A549 (cell line): ENCODE measurements at regions not wholly inside any gene's neighbourhood (a gene's known extent, or its start where the extent isn't known, plus 50 kb on each side); places are given as distances from the start of the nearest gene placed in this dataset.

Experiments used
- ATAC-seq, 2 experiments: fragments of 200-7000 bp in 1 of 2; fragments of >200 bp in 1 of 2; cut with Nextera tagmentation in 1 of 2; cut with Tn5 transposase in 1 of 2; 3 replicates each; pipeline versions ENCODE4 v1.8.0 to v1.9.1; 2018 to 2020; ENCODE audit warnings: mild to moderate bottlenecking in 1 of 2, moderate library complexity in 1 of 2
- CTCF ChIA-PET: fragments of 300-600 bp; sonication (Branson Sonifier 250); formaldehyde crosslinking; extraction: SDS; loops from one replicate; lab custom pipeline; 2021; ENCODE audit warnings: antibody characterized with exemption, inconsistent platforms; lab: Yijun Ruan, JAX
- POLR2A ChIA-PET: fragments of 350-600 bp; formaldehyde crosslinking; extraction: SDS; loops from one replicate; lab custom pipeline; 2021; ENCODE audit warnings: antibody characterized with exemption, inconsistent platforms; lab: Yijun Ruan, JAX
- DNase-seq, 2 experiments: peaks; one replicate each; pipeline versions ENCODE4 v3.0.0 to v3.0.0-alpha.2; 2011 to 2016; ENCODE audit warnings: low read depth in 1 of 2, low spot score in 1 of 2
- FAIRE-seq: peaks from 2 replicates; lab custom pipeline; 2011; peaks lifted over from hg19 to GRCh38; lab: Jason Lieb, UNC
- H3K27ac ChIP-seq, 2 experiments: fragments of >200 bp; sonication (Bioruptor Twin); formaldehyde crosslinking; 3 replicates each; pipeline ENCODE4 v1.5.1; 2016 to 2017
- H3K4me1 ChIP-seq: fragments of >200 bp; sonication (Bioruptor Twin); formaldehyde crosslinking; 3 replicates; pipeline ENCODE4 v1.6.1; 2016
- H3K4me2 ChIP-seq: fragments of >200 bp; sonication (Bioruptor Twin); formaldehyde crosslinking; 3 replicates; pipeline ENCODE4 v1.6.1; 2016
- H3K4me3 ChIP-seq: fragments of >200 bp; sonication (Bioruptor Twin); formaldehyde crosslinking; 3 replicates; pipeline ENCODE4 v1.5.1; 2016
- H3K9me3 ChIP-seq: fragments of >200 bp; sonication (Bioruptor Twin); formaldehyde crosslinking; 3 replicates; pipeline ENCODE4 v1.6.1; 2016
- BHLHE40 ChIP-seq: IDR thresholded peaks from 2 replicates; pipeline ENCODE4 v1.6.1; 2012; ENCODE audit warnings: low read depth, low read length, inconsistent platforms
- CBX2 ChIP-seq: fragments of 200-600 bp; sonication (generic); IDR thresholded peaks from 2 replicates; pipeline ENCODE4 v1.6.1; 2016; ENCODE audit warnings: low read depth, mild to moderate bottlenecking, borderline replicate concordance
- CHD4 ChIP-seq: fragments of 200-600 bp; sonication (generic); IDR thresholded peaks from 2 replicates; pipeline ENCODE4 v1.6.1; 2016; ENCODE audit warnings: antibody characterized with exemption, mild to moderate bottlenecking, borderline replicate concordance
- E2F6 ChIP-seq: IDR thresholded peaks from 2 replicates; pipeline ENCODE4 v1.6.1; 2012; ENCODE audit warnings: low read depth, borderline replicate concordance
- EHF ChIP-seq: fragments of 250-450 bp; sonication (Bioruptor Pico); IDR thresholded peaks from 2 replicates; pipeline ENCODE4 v1.5.0; 2020; ENCODE audit warnings: mild to moderate bottlenecking
- ELK1 ChIP-seq: fragments of 150-350 bp; IDR thresholded peaks from 2 replicates; pipeline ENCODE4 v1.6.1; 2014; ENCODE audit warnings: low read depth, mild to moderate bottlenecking, low read length
- ESRRA ChIP-seq: fragments of 150-350 bp; IDR thresholded peaks from 2 replicates; pipeline ENCODE4 v1.6.1; 2014; ENCODE audit warnings: mild to moderate bottlenecking, low read length, borderline replicate concordance
- FOSB ChIP-seq: fragments of 250-450 bp; sonication (Bioruptor Pico); IDR thresholded peaks from 2 replicates; pipeline ENCODE4 v1.5.0; 2020; ENCODE audit warnings: mild to moderate bottlenecking, moderate library complexity
- FOXS1 ChIP-seq: fragments of 250-450 bp; sonication (Bioruptor Pico); IDR thresholded peaks from 2 replicates; pipeline ENCODE4 v1.5.0; 2020; ENCODE audit warnings: mild to moderate bottlenecking, moderate library complexity
- GATA3 ChIP-seq: IDR thresholded peaks from 2 replicates; pipeline ENCODE4 v1.6.1; 2012; ENCODE audit warnings: borderline replicate concordance
- HDAC2 ChIP-seq: fragments of 200-600 bp; sonication (generic); IDR thresholded peaks from 2 replicates; pipeline ENCODE4 v1.6.1; 2016
- JUN ChIP-seq, 2 experiments: fragments of >200 bp; sonication (Bioruptor Twin); formaldehyde crosslinking; IDR thresholded peaks; 2 replicates in 1 of 2; 3 replicates in 1 of 2; pipeline ENCODE4 v1.6.1; 2016 to 2017
- KDM5A ChIP-seq: fragments of 200-600 bp; sonication (generic); IDR thresholded peaks from 2 replicates; pipeline ENCODE4 v1.6.1; 2016; ENCODE audit warnings: antibody characterized with exemption, mild to moderate bottlenecking
- MAFK ChIP-seq: fragments of 450-650 bp; IDR thresholded peaks from 2 replicates; pipeline ENCODE4 v1.6.1; 2014; ENCODE audit not compliant: partially characterized antibody
- MYC ChIP-seq: IDR thresholded peaks from 2 replicates; pipeline ENCODE4 v1.6.1; 2012; ENCODE audit warnings: mild to moderate bottlenecking, inconsistent platforms, low read length, improper control_type of control experiment, borderline replicate concordance
- NFE2L2 ChIP-seq: fragments of 150-350 bp; conservative IDR thresholded peaks from 2 replicates; pipeline ENCODE4 v1.6.1; 2014; ENCODE audit warnings: low read length
- NR3C1 ChIP-seq: fragments of >200 bp; sonication (Bioruptor Twin); formaldehyde crosslinking; IDR thresholded peaks from 3 replicates; pipeline ENCODE4 v1.6.1; 2017
- PBX3 ChIP-seq: IDR thresholded peaks from 2 replicates; pipeline ENCODE4 v1.6.1; 2012
- POLR2A ChIP-seq: IDR thresholded peaks from 2 replicates; pipeline ENCODE4 v1.6.1; 2012; ENCODE audit warnings: mild to moderate bottlenecking, low read length
- RAD21 ChIP-seq, 2 experiments: fragments of >200 bp in 1 of 2; sonication (Bioruptor Twin) in 1 of 2; formaldehyde crosslinking in 1 of 2; IDR thresholded peaks in 1 of 2; conservative IDR thresholded peaks in 1 of 2; 2 replicates in 1 of 2; 3 replicates in 1 of 2; pipeline ENCODE4 v1.6.1; 2012 to 2018; ENCODE audit warnings: inconsistent platforms in 1 of 2
- RARB ChIP-seq: fragments of 250-450 bp; sonication (Bioruptor Pico); IDR thresholded peaks from 2 replicates; pipeline ENCODE4 v1.8.0; 2021; ENCODE audit warnings: mild to moderate bottlenecking, moderate library complexity
- RCOR1 ChIP-seq: fragments of 150-350 bp; IDR thresholded peaks from 2 replicates; pipeline ENCODE4 v1.6.1; 2014; ENCODE audit warnings: antibody characterized with exemption, low read length, low read depth
- RFX5 ChIP-seq: fragments of 450-650 bp; IDR thresholded peaks from 2 replicates; pipeline ENCODE4 v1.7.1; 2014; ENCODE audit warnings: antibody characterized with exemption, mild to moderate bottlenecking, moderate library complexity
- RNF2 ChIP-seq: fragments of 200-600 bp; sonication (generic); IDR thresholded peaks from 2 replicates; pipeline ENCODE4 v1.6.1; 2016; ENCODE audit warnings: low read depth, mild to moderate bottlenecking, antibody characterized with exemption, moderate library complexity, borderline replicate concordance
- SMC3 ChIP-seq: fragments of >200 bp; sonication (Bioruptor Twin); formaldehyde crosslinking; IDR thresholded peaks from 3 replicates; pipeline ENCODE4 v1.6.1; 2018; ENCODE audit warnings: inconsistent platforms
- ZC3H11A ChIP-seq: fragments of 450-650 bp; IDR thresholded peaks from 2 replicates; pipeline ENCODE4 v1.6.1; 2014; ENCODE audit warnings: antibody characterized with exemption, mild to moderate bottlenecking
- WGBS: methylation state at CpG from one replicate; pipeline ENCODE4 v1.1.6; 2017; ENCODE audit errors: missing lambda C conversion rate; 5-methylcytosine and 5-hydroxymethylcytosine counted together

GRCh38 chr14:36441283-36441682 lies 78.7 kb downstream of the NKX2-1 start:
- Histone ChIP-seq H3K4me3 (no peak overlapping the region), H3K4me1 (no peaks in the 10 kb centered on the region), H3K27ac (no peak overlapping the region), H3K9me3 (no peaks in the 10 kb centered on the region), H3K4me2 (no peak overlapping the region)
- DNase-seq (no peak), ATAC-seq (no peak), FAIRE-seq (no peak)
- TF ChIP-seq EHF (CRISPR knock-in tag) = no peak
- no peak for TF ChIP-seq JUN (IDR thresholded peaks at IDR 0.05)
- no peak for TF ChIP-seq RCOR1
- no peak for TF ChIP-seq ESRRA
- no peak for TF ChIP-seq NFE2L2
- no peak for TF ChIP-seq CBX2
- no peak for TF ChIP-seq RAD21 (conservative IDR thresholded peaks at IDR 0.05 in 1 of 2, IDR thresholded peaks at IDR 0.05 in 1 of 2)
- TF ChIP-seq GATA3 = no peak
- ChIA-PET CTCF (interaction anchor here (0.8 kb wide), 1 partner anchor 370 kb away, joined by 3 read pairs; no protein-coding TSS in a partner anchor), POLR2A (no interaction called here)

GRCh38 chr14:36439766-36440165 lies 80.3 kb downstream of the NKX2-1 start:
- FAIRE-seq = no peak
- Histone ChIP-seq H3K27ac (no peak overlapping the region), H3K4me3 (no peak overlapping the region), H3K4me1 (no peaks in the 10 kb centered on the region), H3K4me2 (no peak overlapping the region), H3K9me3 (no peaks in the 10 kb centered on the region)
- DNase-seq = no peak
- CTCF ChIA-PET = no interaction called here
- 59% methylated on average over 4 of the region's 4 CpGs for WGBS
- no peak for ATAC-seq
- TF ChIP-seq FOXS1 = no peak
- TF ChIP-seq RFX5 = no peak
- TF ChIP-seq BHLHE40 = no peak
- no peak for TF ChIP-seq CBX2
- no peak for TF ChIP-seq E2F6
- TF ChIP-seq GATA3 = no peak
- no peak for TF ChIP-seq NR3C1
- TF ChIP-seq RAD21 (conservative IDR thresholded peaks at IDR 0.05 in 1 of 2, IDR thresholded peaks at IDR 0.05 in 1 of 2) = no peak
- no peak for TF ChIP-seq NFE2L2
- no peak for TF ChIP-seq JUN (IDR thresholded peaks at IDR 0.05)
- TF ChIP-seq PBX3 = no peak
- no peak for TF ChIP-seq FOSB (CRISPR knock-in tag)
- TF ChIP-seq, all 56 proteins: peak for 0
- POLR2A ChIA-PET = no interaction called here

- POLR2A ChIA-PET = no interaction called here
- FAIRE-seq = no peak
Measured at GRCh38 chr14:36438883-36439282, 81.1 kb downstream of the NKX2-1 start.

More at GRCh38 chr14:36438883-36439282, 81.1 kb downstream of the NKX2-1 start:
- ATAC-seq = no peak
- CTCF ChIA-PET = interaction anchor here (0.9 kb wide), 1 partner anchor 86 kb away, joined by 3 read pairs; no protein-coding TSS in a partner anchor
- TF ChIP-seq CHD4 (no peak), RNF2 (no peak), MAFK (no peak), E2F6 (no peak), HDAC2 (no peak), POLR2A (no peak), KDM5A (no peak), CBX2 (no peak), SMC3 (no peak), ZC3H11A (no peak), MYC (no peak), RARB (CRISPR knock-in tag) (no peak), ELK1 (no peak)
- Histone ChIP-seq H3K4me1 (no peaks in the 10 kb centered on the region), H3K4me3 (no peak overlapping the region), H3K9me3 (no peaks in the 10 kb centered on the region), H3K27ac (no peak overlapping the region), H3K4me2 (no peak overlapping the region)
- 37% methylated on average over 4 of the region's 4 CpGs for WGBS
- DNase-seq = no peak
